ENCODE measurements at regions not wholly inside any gene's neighbourhood (a gene's known extent, or its start where the extent isn't known, plus 50 kb on each side); places are given as distances from the start of the nearest gene placed in this dataset.

DNA sequence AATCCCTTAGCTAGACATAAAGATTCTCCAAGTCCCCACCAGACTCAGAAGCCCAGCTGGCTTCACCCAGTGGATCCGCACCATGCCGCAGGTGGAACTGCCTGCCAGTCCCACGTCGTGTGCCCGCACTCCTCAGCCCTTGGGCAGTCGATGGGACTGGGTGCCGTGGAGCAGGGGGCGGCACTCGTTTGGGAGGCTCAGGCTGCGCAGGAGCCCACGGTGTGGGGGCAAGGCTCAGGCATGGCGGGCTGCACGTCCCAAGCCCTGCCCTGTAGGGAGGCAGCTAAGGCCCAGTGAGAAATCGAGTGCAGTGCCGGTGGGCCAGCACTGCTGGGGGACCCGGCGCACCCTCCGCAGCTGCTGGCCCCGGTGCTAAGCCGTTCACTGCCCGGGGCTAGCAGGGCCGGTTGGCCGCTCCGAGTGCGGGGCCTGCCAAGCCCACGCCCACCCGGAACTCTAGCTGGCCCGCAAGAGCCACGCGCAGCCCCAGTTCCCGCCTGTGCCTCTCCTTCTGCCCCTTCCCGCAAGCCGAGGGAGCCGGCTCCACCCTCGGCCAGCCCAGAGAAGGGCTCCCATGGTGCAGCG lies 95.9 kb upstream of the DTNBP1 start:
- H3K9me2 ChIP-seq (replicated peaks; ENCODE audit: control insufficient read depth, low read length), result no peaks in the 10 kb centered on the region
- H3K9me3 ChIP-seq (ENCODE audit: control insufficient read depth, insufficient read depth, low read length), result no peaks in the 10 kb centered on the region
- H3K4me2 ChIP-seq (ENCODE audit: low read length), result no peak overlapping the region
- H3K79me2 ChIP-seq (ENCODE audit: control insufficient read depth, low read length), result no peaks in the 10 kb centered on the region
- no peaks in the 10 kb centered on the region for H3F3A ChIP-seq (ENCODE audit: control insufficient read depth, insufficient read depth)
- H3K4me3 ChIP-seq (ENCODE audit: low read length), result no peak overlapping the region
- TF ChIP-seq EZH2phosphoT487 (IDR thresholded peaks at IDR 0.05; ENCODE audit: borderline replicate concordance, low read length), result no peak
- TF ChIP-seq, protein P1, sequence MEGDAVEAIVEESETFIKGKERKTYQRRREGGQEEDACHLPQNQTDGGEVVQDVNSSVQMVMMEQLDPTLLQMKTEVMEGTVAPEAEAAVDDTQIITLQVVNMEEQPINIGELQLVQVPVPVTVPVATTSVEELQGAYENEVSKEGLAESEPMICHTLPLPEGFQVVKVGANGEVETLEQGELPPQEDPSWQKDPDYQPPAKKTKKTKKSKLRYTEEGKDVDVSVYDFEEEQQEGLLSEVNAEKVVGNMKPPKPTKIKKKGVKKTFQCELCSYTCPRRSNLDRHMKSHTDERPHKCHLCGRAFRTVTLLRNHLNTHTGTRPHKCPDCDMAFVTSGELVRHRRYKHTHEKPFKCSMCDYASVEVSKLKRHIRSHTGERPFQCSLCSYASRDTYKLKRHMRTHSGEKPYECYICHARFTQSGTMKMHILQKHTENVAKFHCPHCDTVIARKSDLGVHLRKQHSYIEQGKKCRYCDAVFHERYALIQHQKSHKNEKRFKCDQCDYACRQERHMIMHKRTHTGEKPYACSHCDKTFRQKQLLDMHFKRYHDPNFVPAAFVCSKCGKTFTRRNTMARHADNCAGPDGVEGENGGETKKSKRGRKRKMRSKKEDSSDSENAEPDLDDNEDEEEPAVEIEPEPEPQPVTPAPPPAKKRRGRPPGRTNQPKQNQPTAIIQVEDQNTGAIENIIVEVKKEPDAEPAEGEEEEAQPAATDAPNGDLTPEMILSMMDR (IDR thresholded peaks at IDR 0.05; ENCODE audit: low read depth, low read length, poor library complexity, severe bottlenecking), result no peak
- no peaks in the 10 kb centered on the region for H3K27me3 ChIP-seq (ENCODE audit: control insufficient read depth, low read length)
- no peaks in the 10 kb centered on the region for H4K20me1 ChIP-seq (ENCODE audit: control insufficient read depth, insufficient read depth, low read depth, low read length)
- H3K27ac ChIP-seq (ENCODE audit: low read depth, low read length), result no peak overlapping the region
- H3K36me3 ChIP-seq (ENCODE audit: control insufficient read depth, low read length), result no peaks in the 10 kb centered on the region
- H3K4me1 ChIP-seq (ENCODE audit: control insufficient read depth, low read length), result no peaks in the 10 kb centered on the region

DNA sequence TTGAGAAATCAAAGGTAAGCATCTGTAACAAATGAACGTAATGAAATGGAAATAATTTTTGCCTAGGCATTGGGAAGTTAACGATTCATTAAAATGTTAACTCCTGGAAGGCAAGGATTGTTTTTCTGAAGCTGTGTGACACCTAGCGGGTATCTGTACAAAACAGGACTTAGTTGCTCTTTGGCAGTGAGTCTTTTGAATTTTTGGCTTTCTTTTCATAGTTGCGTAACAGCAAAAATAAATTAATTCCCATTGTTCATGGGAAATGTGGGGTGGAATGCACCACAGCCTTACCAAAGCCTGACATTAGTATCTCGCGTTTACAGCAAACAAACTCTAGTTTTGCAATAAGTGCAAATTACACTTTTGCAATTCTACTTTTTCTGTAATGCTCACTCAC lies 92.7 kb upstream of the DTNBP1 start:
- H3K27ac ChIP-seq (ENCODE audit: low read depth, low read length), result no peak overlapping the region
- H3K4me3 ChIP-seq (ENCODE audit: low read length), result no peak overlapping the region
- H3F3A ChIP-seq (ENCODE audit: control insufficient read depth, insufficient read depth), result no peaks in the 10 kb centered on the region
- H3K9me3 ChIP-seq (ENCODE audit: control insufficient read depth, insufficient read depth, low read length), result no peaks in the 10 kb centered on the region
- no peak overlapping the region for H3K4me2 ChIP-seq (ENCODE audit: low read length)
- no peaks in the 10 kb centered on the region for H3K27me3 ChIP-seq (ENCODE audit: control insufficient read depth, low read length)
- no peaks in the 10 kb centered on the region for H3K79me2 ChIP-seq (ENCODE audit: control insufficient read depth, low read length)
- H3K36me3 ChIP-seq (ENCODE audit: control insufficient read depth, low read length), result no peaks in the 10 kb centered on the region
- TF ChIP-seq, protein P1 (IDR thresholded peaks at IDR 0.05; ENCODE audit: low read depth, low read length, poor library complexity, severe bottlenecking), result no peak
- TF ChIP-seq EZH2phosphoT487 (IDR thresholded peaks at IDR 0.05; ENCODE audit: borderline replicate concordance, low read length), result no peak
- H4K20me1 ChIP-seq (ENCODE audit: control insufficient read depth, insufficient read depth, low read depth, low read length), result no peaks in the 10 kb centered on the region
- no peaks in the 10 kb centered on the region for H3K9me2 ChIP-seq (replicated peaks; ENCODE audit: control insufficient read depth, low read length)
- H3K4me1 ChIP-seq (ENCODE audit: control insufficient read depth, low read length), result no peaks in the 10 kb centered on the region

DNA sequence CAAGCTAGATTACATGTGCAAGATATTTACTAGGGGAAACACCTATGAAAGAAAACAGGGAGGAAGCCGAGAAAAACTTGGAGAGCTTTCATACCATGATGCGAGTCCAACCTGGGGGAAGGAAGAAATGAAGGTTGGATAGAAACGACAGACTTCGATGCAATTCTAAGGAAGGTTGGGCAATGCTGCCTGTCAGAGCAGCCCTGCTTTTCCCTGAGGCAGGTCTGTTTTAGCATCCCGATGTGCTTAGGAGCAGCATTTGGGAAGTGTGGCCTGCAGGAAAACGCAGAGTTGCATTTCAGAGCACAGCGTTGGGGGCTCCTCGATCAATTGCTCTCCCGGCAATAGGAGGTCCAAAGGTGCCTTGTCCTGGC lies 91.9 kb upstream of the DTNBP1 start:
- H3K36me3 ChIP-seq (ENCODE audit: control insufficient read depth, low read length), result no peaks in the 10 kb centered on the region
- no peaks in the 10 kb centered on the region for H3K27me3 ChIP-seq (ENCODE audit: control insufficient read depth, low read length)
- no peaks in the 10 kb centered on the region for H3K4me1 ChIP-seq (ENCODE audit: control insufficient read depth, low read length)
- H3K9me2 ChIP-seq (replicated peaks; ENCODE audit: control insufficient read depth, low read length), result no peaks in the 10 kb centered on the region
- no peaks in the 10 kb centered on the region for H3K79me2 ChIP-seq (ENCODE audit: control insufficient read depth, low read length)
- no peaks in the 10 kb centered on the region for H4K20me1 ChIP-seq (ENCODE audit: control insufficient read depth, insufficient read depth, low read depth, low read length)
- H3K9me3 ChIP-seq (ENCODE audit: control insufficient read depth, insufficient read depth, low read length), result no peaks in the 10 kb centered on the region
- H3K4me2 ChIP-seq (ENCODE audit: low read length), result no peak overlapping the region
- no peak overlapping the region for H3K4me3 ChIP-seq (ENCODE audit: low read length)
- no peaks in the 10 kb centered on the region for H3F3A ChIP-seq (ENCODE audit: control insufficient read depth, insufficient read depth)
- no peak for TF ChIP-seq EZH2phosphoT487 (IDR thresholded peaks at IDR 0.05; ENCODE audit: borderline replicate concordance, low read length)
- TF ChIP-seq, protein P1 (IDR thresholded peaks at IDR 0.05; ENCODE audit: low read depth, low read length, poor library complexity, severe bottlenecking), result no peak
- no peak overlapping the region for H3K27ac ChIP-seq (ENCODE audit: low read depth, low read length)

All from DOHH2 (cell line).